HG03095 (cell line): ENCODE measurements at regions not wholly inside any gene's neighbourhood (a gene's known extent, or its start where the extent isn't known, plus 50 kb on each side); places are given as distances from the start of the nearest gene placed in this dataset.
"Not testable (repeated sequence)": the region's sequence is repeated elsewhere in the genome, so short reads cannot be mapped to it uniquely, and the experiment has no call there.

ENCODE experiments used
- ATAC-seq: cut with Tn5 transposase; IDR thresholded peaks from one replicate; pipeline ENCODE4 v1.9.1; 2021; ENCODE audit warnings: moderate library complexity; ENCODE audit not compliant: unreplicated experiment

DNA sequence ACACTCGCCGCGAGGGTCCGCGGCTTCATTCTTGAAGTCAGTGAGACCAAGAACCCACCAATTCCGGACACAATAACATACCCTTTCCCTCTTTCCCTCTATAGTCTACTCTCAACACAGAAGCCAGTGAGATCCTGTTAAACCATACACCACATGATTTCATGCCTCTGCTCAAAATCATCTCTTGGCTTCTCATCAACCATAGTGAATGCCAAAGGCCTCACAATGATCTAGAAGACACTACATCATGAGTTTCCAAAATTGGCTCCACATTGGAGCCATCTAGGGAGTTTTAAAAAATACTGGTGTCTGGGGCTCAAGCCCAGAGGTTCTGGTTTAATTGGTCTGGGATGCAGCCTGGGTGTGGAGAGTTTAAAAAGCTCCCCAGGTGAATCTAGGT lies 124.5 kb downstream of the EFNB1 start:
- no peak for ATAC-seq

DNA sequence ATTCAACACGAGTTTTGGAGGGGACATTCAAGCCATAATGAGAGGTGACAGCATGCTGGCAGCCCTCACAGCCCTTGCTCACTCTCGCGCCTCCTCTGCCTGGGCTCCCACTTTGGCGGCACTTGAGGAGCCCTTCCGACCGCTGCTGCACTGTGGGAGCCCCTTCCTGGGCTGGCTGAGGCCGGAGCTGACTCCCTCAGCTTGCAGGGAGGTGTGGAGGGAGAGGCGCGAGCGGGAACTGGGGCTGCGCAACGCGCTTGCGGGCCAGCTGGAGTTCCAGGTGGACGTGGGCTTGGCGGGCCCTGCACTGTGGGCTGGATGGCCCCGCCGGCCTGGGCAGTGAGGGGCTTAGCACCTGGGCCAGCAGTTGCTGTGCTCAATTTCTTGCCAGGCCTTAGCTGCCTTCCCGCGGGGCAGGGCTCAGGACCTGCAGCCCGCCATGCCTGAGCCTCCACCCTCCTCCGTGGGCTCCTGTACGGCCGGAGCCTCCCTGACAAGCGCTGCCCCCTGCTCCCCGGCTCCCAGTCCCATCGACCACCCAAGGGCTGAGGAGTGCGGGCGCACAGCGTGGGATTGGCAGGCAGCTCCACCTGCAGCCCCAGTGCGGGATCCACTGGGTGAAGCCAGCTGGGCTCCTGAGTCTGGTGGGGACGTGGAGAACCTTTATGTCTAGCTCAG lies 123.3 kb downstream of the EFNB1 start:
- ATAC-seq, result not testable (repeated sequence)

DNA sequence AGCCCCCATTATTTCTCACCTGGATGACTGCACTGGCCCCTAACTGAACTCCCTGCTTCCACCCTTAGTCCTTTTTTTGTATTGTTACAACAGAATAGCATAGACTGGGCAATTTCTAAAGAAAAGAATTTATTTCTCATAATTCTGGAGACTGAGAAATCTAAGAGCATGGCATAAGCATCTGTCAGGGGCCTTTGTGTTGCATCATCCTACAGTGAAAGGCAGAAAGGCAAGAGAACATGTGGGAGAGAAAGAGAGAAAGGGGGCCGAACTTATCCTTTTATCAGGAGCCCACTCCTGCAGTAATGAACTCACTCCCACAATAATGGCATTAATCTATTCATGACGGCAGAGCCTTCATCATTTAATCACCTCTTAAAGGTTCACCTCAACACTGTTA lies 122.1 kb downstream of the EFNB1 start:
- ATAC-seq, result no peak

DNA sequence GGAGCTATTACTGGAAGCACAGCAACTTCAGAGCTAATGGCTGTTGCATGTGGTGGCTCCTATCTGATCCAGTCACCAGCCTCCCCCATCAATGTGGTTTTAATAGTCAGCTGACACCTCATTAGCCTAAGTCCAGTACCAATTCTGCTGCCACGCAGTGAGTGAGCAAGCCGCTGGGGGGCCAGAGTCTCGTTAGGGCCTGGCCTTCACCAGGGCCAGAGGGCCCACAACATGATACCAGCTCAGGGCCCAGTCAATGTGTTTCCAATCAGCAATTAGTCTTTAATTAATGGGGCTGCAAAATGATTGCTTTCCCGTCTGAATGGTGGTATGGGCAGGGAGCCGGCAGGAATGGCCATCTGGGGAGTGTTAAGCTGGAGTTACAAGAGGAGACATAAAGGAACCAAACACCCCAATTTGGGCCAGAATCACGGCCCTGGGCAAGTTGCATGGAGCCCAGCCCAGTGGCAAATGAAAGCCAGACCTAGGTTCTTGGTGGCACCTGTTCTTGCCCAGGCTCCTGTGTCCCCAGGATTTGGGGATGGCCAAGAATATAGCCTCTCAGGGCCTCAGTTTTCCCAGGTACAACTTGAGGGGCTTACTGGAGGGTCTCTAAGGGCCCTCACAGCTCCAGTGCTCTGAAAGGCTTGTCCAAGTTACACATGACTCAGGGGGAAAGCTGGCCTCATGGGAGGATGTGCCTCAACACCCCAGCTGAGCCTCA lies 119.2 kb downstream of the EFNB1 start:
- ATAC-seq, result no peak

DNA sequence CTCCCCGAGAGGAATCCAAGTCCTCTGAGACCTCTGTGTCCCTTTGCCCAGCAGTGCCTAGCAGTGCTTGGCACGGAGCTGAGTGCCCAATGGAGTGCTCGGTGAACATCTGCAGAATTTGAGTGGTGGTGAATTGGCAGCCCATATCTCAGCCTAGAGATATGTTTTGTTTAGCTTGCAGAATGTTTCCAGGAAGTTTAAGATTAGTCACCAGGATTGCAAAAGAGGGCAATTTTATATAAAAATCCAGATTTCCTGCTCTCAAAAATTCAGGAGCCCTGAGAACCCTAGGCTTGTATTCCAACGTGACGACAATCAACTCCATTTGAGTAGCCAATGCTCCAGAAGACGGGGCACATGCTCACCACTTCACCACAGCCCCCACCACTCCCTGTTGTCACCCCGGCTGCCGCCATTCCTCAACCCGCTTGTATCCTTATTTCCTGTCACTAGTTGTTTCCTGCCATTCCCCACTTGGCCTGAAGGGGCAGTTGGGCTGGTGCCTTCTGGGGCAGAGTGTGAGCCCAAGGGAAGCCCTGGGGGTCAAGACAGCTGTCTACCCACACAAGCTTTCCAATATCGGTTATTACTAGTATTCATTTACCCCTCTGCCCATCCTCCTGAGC lies 116.9 kb downstream of the EFNB1 start:
- ATAC-seq, result no peak

DNA sequence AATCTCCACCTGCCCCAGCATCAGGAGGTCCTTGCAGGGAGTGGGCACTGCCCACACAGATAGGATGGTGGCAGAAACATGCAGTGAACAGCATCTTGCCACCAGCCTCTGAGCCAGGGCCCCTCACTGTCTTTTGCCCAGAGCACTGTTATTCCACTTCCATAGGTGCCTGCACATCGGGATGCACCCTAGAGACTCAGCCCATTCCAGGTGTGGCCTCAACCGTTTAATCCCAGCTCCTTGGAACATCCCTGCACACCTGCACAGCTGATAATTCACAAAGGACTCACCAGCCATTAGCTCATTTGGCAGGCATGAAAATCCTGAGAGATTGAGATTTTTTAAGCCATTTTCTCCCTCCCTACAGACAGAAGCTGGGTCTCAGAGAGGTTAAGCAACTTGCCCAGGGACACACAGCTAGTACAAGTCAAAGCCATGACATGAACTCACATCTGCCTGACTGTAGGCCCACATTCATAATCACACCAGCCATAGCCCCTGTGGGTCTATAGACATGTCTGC lies 116.3 kb downstream of the EFNB1 start:
- ATAC-seq, result no peak

DNA sequence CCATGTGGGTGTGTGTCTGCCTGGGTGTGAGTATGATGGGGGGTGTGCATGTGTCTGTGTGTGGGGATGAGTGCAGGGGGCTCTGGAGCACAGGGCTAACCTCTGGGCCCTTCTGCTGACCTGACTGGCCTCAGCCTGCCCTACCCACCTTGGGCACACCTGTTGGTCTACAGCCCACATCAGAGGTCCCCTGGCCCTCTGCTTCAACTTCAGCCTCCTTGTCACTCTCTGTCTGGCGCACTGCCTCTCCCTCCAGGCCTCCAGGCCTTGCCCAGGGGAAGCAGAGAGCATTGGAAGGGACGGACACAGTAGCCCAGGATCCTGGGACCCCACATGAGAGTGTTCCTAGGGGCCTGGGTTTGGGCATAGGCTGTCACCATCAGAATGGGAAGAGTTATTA lies 115.4 kb downstream of the EFNB1 start:
- no peak for ATAC-seq

DNA sequence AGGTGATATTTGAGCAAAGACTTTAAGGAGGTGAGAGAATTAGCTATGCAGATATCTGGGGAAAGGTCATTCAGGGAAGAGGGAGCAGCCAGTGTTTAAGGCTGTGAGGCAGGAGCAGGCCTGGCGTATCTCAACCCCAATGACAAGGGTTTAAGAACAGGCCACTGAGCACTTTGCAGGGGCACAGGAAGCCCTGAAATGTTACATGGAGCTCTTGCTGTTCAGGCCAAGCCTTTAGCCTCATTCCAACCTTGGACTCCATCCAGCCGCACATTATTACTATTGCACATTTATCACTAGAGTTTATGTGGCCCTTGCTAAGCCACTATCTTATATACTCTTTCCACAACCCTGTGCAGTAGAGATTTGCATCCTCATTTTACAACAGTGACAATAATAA lies 114.0 kb downstream of the EFNB1 start:
- ATAC-seq, result no peak

DNA sequence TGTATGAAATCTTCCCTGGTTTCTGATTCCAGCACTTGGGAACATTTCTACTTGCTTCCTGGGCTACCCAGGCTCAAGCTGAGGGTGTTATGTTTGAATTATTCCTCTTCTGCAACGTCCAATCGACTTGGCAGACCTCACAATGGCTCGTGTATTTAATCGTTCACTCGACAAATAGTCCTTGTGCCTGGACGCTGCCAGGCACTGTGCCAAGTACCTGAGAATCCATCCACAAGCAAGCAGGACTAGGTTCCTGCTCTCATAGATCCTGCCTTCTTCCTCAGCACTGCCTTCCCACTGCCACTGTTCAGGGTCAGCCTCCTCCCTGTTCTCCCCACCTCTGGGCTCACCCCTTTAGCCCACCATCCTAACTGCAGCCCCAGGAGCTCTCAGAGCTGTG lies 113.3 kb downstream of the EFNB1 start:
- ATAC-seq, result no peak

DNA sequence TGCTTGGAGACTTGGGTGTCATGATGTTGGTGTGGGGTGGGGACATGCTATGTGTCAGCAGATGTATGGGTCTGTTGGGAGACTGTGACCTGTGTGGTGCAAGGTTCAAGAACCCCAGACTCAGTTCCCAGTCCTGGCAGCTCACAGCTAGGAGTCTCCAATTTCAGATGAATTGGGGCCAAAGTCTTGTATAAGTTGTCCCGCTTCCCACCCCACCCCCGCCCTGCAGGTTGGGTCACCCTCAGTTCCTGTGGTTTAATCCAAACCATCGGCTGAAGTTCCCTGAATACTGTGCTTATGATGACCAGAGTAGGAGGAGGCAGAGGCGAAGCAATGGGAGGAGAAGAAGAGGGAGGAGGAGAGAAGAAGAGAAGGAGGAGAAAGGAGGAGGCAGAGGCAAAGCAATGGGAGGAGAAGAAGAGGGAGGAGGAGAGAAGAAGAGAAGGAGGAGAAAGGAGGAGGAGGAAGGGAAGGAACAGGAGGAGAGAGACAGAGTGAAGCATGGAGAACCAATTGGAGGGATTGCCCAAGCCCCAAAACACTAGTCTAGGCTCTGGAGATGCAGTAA lies 112.6 kb downstream of the EFNB1 start:
- no peak for ATAC-seq

DNA sequence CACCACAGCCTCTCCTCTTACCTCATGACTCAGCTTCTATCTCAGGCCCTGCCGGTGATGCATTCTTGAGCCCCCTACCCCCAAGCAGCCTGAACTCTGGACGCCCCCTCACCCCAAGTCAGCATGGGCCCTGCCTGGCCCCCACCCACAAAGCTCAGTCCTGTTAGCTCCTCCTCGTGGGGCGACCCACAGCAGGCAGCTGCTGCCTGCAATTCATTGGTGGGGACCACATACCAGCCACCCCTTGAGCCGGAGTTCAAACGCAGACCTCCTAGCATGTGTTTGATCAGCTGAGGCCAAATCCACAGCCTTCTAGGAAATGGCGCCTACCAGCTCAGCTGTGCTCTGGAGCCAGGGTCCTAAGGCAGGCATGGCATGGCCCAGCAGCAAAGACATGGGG lies 111.8 kb downstream of the EFNB1 start:
- ATAC-seq, result no peak

DNA sequence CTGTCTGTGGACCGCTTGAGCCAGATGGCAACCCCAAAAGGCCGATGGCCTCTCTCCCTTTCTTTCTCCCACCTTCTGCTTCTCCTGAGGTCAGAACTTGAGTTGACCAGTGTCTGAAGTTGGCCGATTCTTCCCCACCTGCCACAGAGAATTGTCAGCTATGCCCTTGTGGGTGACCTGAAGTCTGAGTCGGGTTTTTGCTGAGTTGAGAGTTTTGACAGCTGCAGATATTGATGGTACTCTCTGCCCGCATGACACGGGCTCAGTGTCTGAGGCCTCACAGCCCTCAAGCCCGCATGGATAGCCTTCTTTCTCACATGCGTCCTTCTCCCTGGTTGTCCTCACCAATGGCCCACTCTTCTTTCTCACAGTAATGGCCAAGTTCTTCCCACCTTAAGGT lies 111.0 kb downstream of the EFNB1 start:
- ATAC-seq, result no peak

DNA sequence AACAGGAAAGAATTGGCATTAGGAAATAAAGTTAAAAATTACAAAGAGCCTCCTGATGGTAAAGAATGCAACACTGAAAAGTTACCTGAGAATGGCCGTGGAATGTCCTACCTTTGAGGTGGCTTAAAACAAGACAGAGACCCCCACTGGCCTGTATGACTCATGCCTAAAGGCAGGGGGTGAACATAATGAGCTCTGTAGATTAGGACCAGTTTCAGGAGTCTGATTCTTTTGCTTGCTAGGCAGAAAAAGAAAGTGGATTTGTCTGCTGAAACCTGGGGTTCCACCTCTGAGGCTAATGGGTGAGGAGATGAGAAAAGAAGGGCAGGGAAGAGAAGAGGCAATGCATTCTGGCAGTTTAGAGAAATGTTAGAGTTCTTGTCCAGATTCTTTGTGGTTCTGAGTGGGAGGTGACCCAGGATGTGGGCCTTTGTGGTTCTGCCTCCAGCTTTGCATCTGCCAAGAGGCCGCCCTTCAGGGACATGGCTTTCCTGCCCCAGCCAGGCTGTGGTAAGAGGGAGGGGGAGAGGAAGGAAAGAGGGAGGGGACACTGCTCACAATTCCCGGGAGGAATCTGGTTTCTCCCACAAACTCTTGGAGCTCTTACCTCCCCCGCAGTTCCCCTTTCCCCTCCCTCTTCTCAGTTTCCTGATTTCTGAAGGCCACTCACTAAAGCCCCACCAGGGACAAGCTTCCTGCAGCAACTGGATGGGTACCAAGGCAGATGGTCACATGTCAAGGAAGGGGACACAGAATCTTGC lies 109.6 kb downstream of the EFNB1 start:
- ATAC-seq, result no peak

DNA sequence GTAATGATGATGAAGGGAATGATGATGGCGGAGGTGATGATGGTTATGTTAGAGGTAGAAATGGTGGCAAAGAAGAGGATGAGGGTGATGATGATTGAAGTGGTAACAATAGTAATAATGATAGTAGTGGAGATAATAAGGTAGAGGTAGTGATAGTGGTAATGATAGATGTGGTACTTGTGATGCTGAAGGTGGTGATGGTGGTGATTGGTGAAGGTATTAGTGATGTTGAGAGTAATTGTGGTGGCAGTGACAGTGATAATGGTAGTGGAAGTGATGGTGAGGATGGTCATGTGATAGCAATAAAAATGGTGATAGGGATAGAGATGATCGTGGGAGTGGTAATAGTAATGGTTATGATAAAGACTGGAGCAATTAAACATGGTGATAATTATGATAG lies 108.8 kb downstream of the EFNB1 start:
- no peak for ATAC-seq

DNA sequence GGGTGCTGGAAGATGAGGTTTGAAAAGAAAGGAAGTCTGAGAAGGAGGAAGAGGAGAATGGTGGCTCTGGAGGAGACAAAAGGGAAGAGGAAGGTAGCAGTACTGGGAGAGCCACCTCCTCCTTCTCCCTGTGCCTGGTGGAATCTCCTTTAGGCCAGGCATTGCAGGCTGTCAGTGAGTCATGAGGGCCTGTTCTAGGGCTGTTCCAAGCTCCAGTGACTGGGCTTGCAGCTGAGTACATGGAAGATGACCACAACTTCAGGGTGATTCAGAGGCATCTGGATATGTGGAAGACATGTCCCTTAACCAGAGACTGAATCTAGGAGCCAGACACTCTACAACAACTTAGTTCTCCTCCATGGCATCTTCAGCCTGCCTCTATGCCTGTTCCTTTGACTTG lies 107.8 kb downstream of the EFNB1 start:
- ATAC-seq, result no peak

DNA sequence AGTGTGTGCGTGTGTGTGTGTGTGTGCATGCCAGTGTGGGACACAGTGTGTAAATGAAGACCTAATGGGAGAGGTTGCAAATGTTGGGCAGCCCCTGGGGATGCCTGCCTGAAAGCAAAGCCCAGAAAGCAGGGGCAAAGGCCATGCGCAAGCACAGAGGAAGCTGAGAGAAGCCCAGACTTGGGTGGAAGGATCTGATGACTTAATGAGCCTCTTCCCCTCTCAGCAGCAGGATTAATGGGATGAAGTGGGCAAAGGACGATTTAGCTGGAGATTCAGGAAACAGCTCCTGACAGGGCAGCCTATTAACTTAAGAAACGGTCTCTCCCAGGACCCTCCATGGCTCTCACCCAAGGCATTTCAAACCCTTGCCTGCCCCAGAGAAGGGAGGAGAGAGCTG lies 107.3 kb downstream of the EFNB1 start:
- ATAC-seq, result no peak

DNA sequence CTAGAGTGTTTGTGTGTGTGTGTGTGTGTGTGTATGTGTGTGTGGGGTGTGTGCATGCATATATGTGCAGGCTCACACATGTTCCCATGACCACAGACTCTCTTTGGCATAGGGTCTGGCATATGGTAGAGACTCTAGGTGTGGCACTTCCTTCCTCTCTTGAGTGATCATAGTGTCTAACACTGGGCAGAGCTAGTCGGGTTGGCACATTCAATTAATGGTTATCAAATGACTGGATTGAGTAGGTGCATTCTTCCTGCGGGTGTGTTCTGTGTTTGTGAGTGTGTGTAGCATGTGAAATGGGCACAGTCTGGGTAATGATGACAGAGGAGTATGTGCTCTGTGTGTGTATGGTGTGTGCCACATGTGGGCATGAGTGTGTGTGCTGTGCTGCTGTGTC lies 106.5 kb downstream of the EFNB1 start:
- no peak for ATAC-seq

DNA sequence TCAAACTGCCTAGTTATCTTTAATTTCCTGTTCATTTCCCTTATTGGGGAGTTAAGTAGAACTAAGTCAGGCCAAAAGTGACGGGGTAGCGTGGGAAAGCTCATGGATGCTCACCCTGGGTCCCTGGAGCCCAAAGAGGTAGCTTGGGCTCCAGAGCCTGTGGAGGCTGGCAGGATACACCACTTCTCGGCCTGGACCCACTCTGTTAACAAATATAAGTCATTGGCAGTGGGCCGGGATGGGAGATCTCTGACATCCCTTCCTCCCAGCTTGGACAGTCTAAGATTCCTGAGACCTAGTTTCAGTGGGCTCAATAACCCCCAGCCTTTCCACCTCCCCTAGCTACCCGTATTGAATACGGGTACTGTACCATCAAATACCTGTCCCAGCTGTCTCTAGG lies 106.1 kb downstream of the EFNB1 start:
- ATAC-seq, result no peak

DNA sequence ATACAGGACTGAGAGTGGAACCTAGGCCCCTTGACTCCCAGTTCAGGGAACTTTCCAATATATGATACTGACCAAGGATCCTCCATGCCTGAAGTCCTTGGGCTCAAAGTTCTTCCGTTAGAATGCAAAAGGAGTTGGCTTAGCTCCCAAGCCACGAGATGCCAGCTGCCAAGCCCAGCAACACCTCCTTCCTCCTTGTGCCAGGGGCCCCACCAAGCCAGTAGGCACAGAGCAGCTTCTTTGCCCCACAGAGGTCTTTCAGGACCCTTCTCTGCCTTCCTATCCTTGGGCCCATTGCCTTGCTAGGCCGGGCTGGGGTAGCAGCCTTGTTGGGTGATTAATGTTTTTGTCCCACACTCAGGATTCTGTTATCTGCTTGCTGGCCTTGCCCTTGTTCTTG lies 105.6 kb downstream of the EFNB1 start:
- no peak for ATAC-seq

DNA sequence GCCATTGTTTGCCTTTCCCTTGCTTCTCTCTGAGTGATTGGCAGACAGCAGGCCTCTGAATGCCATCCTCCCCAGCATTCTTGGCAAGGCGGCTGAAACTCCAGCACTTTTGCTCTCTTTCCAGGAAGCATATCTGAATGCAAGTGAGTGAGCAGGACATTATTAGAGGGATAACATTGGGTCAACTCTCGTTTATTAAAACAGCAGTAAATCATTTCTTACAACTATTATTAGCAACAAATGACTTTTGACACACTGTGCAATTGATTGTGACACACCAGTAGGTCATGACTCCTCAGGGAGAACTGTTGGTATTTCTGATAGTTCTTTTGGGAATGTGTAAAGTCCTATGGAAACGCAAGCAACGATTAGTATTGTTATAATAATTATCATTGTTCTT lies 103.8 kb downstream of the EFNB1 start:
- no peak for ATAC-seq

DNA sequence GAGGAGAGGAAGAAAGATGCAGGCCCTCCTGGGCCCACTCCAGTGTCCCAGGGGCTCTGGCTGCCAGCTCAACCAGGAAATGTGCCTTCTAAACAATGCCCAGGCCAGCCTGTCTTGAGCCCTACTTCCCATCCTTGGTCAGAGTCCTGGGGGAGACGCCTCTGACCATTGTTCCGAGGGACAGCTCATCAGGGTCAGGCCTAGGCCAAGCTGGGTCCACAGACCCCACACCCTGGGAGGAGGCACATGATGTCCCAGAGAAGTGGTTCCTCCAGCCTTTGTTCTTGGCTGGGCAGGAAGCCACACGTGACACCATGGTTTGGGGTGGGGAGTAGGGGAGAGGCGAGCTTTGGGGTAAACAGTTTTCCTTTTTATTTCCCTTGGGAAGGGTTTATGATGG lies 102.5 kb downstream of the EFNB1 start:
- ATAC-seq, result no peak
